Gastrocnemius medialis (tissue), 4 donors: ENCODE measurements at regions not wholly inside any gene's neighbourhood (a gene's known extent, or its start where the extent isn't known, plus 50 kb on each side); places are given as distances from the start of the nearest gene placed in this dataset.

Experiments used
- POLR2A ChIP-seq, 2 donors: fragments of 450-650 bp; IDR thresholded peaks; one replicate each; pipeline ENCODE4 v1.6.1; 2017; ENCODE audit warnings: antibody characterized with exemption in 2 of 2, mild to moderate bottlenecking in 2 of 2, moderate library complexity in 2 of 2
- TF ChIP-seq, protein P1 (sequence below), 5 experiments: fragments of 450-650 bp in 3 of 5; fragments of 200-600 bp in 2 of 5; sonication (generic) in 2 of 5; IDR thresholded peaks in 4 of 5; conservative IDR thresholded peaks in 1 of 5; 1 replicate in 4 of 5; 2 replicates in 1 of 5; pipeline ENCODE4 v1.5.1; 2016 to 2019; ENCODE audit warnings: antibody characterized with exemption in 5 of 5, mild to moderate bottlenecking in 3 of 5, moderate library complexity in 3 of 5

DNA sequence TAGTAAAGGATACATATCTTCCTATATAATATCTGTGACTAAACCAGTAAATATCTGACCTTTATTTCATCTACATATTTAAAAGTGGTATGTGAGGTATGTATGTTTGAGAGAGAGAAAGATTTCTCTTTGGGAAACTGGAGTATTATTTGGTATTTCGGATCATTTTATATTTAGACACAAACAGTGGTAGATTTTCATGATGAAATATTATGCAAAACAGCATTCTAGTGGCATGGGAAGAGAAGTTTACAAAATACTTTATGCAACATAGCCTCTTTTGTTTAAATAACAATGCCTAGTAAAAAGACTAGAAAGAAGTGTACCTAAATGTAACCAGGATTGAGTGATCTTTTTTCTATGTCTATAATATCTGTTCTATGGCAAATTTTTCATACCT lies 98.6 kb upstream of the TMEM168 start:
- TF ChIP-seq, protein P1, sequence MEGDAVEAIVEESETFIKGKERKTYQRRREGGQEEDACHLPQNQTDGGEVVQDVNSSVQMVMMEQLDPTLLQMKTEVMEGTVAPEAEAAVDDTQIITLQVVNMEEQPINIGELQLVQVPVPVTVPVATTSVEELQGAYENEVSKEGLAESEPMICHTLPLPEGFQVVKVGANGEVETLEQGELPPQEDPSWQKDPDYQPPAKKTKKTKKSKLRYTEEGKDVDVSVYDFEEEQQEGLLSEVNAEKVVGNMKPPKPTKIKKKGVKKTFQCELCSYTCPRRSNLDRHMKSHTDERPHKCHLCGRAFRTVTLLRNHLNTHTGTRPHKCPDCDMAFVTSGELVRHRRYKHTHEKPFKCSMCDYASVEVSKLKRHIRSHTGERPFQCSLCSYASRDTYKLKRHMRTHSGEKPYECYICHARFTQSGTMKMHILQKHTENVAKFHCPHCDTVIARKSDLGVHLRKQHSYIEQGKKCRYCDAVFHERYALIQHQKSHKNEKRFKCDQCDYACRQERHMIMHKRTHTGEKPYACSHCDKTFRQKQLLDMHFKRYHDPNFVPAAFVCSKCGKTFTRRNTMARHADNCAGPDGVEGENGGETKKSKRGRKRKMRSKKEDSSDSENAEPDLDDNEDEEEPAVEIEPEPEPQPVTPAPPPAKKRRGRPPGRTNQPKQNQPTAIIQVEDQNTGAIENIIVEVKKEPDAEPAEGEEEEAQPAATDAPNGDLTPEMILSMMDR (IDR thresholded peaks at IDR 0.05 in 4 of 5, conservative IDR thresholded peaks at IDR 0.05 in 1 of 5), result no peak
- TF ChIP-seq POLR2A (IDR thresholded peaks at IDR 0.05), result no peak
